Upper lobe of left lung (tissue), 4 donors: ENCODE measurements at regions not wholly inside any gene's neighbourhood (a gene's known extent, or its start where the extent isn't known, plus 50 kb on each side); places are given as distances from the start of the nearest gene placed in this dataset.

ENCODE experiments used
- POLR2A ChIP-seq, 4 donors: fragments of 450-650 bp; IDR thresholded peaks; one replicate each; pipeline ENCODE4 v1.5.1; 2016 to 2017; ENCODE audit warnings: antibody characterized with exemption in 4 of 4, mild to moderate bottlenecking in 2 of 4
- POLR2AphosphoS5 ChIP-seq, 2 donors: sonication (generic); formaldehyde crosslinking; IDR thresholded peaks; one replicate each; pipeline ENCODE4 v1.5.1; 2017; ENCODE audit warnings: antibody characterized with exemption in 2 of 2
- TF ChIP-seq, protein P1 (sequence below), 6 experiments: fragments of 450-650 bp in 4 of 6; fragments of 200-600 bp in 2 of 6; sonication (generic) in 2 of 6; IDR thresholded peaks; one replicate each; pipeline ENCODE4 v1.5.1; 2016 to 2019; ENCODE audit warnings: antibody characterized with exemption in 6 of 6

DNA sequence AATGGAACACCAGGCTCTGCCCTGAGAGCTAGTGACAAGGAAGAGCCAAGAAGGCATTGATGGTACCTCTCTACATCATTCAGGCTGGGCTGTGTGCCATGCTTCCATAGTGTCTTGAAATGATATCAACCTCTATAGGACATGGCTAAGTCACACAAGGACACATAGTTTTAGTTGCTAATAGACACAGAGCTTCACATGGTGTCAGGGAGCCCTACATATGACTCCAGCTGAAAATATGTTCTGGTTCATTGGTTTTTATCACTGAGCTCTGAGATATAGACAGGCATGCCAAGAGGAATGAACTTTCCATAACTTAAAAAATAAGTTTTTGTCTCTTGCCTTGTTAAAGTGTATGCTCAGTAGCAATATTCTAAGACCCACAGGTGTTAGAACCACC is 72.1 kb upstream of the PRKG2 start:
- TF ChIP-seq, protein P1, sequence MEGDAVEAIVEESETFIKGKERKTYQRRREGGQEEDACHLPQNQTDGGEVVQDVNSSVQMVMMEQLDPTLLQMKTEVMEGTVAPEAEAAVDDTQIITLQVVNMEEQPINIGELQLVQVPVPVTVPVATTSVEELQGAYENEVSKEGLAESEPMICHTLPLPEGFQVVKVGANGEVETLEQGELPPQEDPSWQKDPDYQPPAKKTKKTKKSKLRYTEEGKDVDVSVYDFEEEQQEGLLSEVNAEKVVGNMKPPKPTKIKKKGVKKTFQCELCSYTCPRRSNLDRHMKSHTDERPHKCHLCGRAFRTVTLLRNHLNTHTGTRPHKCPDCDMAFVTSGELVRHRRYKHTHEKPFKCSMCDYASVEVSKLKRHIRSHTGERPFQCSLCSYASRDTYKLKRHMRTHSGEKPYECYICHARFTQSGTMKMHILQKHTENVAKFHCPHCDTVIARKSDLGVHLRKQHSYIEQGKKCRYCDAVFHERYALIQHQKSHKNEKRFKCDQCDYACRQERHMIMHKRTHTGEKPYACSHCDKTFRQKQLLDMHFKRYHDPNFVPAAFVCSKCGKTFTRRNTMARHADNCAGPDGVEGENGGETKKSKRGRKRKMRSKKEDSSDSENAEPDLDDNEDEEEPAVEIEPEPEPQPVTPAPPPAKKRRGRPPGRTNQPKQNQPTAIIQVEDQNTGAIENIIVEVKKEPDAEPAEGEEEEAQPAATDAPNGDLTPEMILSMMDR (IDR thresholded peaks at IDR 0.05): no peak
- TF ChIP-seq POLR2AphosphoS5 (IDR thresholded peaks at IDR 0.05) (no peak), POLR2A (IDR thresholded peaks at IDR 0.05) (no peak)
